Keratinocyte (primary cell): ENCODE measurements at regions not wholly inside any gene's neighbourhood (a gene's known extent, or its start where the extent isn't known, plus 50 kb on each side); places are given as distances from the start of the nearest gene placed in this dataset.

ENCODE experiments used
- DNase-seq: peaks from one replicate; pipeline ENCODE4 v3.0.0-alpha.2; 2011; ENCODE audit warnings: low read depth, missing footprints, low spot score
- FAIRE-seq: peaks from 2 replicates; lab custom pipeline; 2011; peaks lifted over from hg19 to GRCh38; lab: Jason Lieb, UNC
- H2AFZ ChIP-seq: 2 replicates; pipeline ENCODE4 v1.6.0; 2012; ENCODE audit warnings: low read length, control low read depth, inconsistent platforms; ENCODE audit not compliant: control insufficient read depth
- H3K27ac ChIP-seq: 2 replicates; pipeline ENCODE4 v1.5.1; 2011; ENCODE audit warnings: low read length; ENCODE audit not compliant: control insufficient read depth, insufficient read depth
- H3K27me3 ChIP-seq: 3 replicates; pipeline ENCODE4 v1.6.0; 2011; ENCODE audit warnings: low read length; ENCODE audit not compliant: control insufficient read depth, insufficient read depth; ENCODE audit errors: extremely low read depth
- H3K36me3 ChIP-seq, 2 experiments: 2 replicates in 1 of 2; 3 replicates in 1 of 2; pipeline ENCODE4 v1.5.1; 2011; ENCODE audit warnings: low read length in 2 of 2, mild to moderate bottlenecking in 1 of 2; ENCODE audit not compliant: control insufficient read depth in 2 of 2, insufficient read depth in 2 of 2; ENCODE audit errors: extremely low read depth in 1 of 2
- H3K4me1 ChIP-seq: 3 replicates; pipeline ENCODE4 v1.5.1; 2011; ENCODE audit warnings: low read length; ENCODE audit not compliant: control insufficient read depth, insufficient read depth; ENCODE audit errors: extremely low read depth
- H3K4me2 ChIP-seq: 3 replicates; pipeline ENCODE4 v1.6.0; 2011; ENCODE audit warnings: low read depth, low read length; ENCODE audit not compliant: control insufficient read depth, insufficient read depth; ENCODE audit errors: extremely low read depth
- H3K4me3 ChIP-seq, 3 experiments: fragments of 200-600 bp in 1 of 3; sonication (generic) in 1 of 3; 2 replicates in 2 of 3; 3 replicates in 1 of 3; pipeline ENCODE4 v1.5.1; 2011 to 2016; ENCODE audit warnings: low read length in 3 of 3, mild to moderate bottlenecking in 3 of 3, control low read depth in 2 of 3, inconsistent platforms in 1 of 3, low read depth in 1 of 3, mixed read lengths in 1 of 3, mixed run types in 1 of 3, moderate library complexity in 1 of 3; ENCODE audit not compliant: control insufficient read depth in 2 of 3, insufficient read depth in 2 of 3; ENCODE audit errors: extremely low read depth in 1 of 3
- H3K79me2 ChIP-seq: 2 replicates; pipeline ENCODE4 v1.6.0; 2012; ENCODE audit warnings: low read length; ENCODE audit not compliant: control insufficient read depth, insufficient read depth
- H3K9ac ChIP-seq: 3 replicates; pipeline ENCODE4 v1.6.0; 2011; ENCODE audit warnings: low read length; ENCODE audit not compliant: control insufficient read depth, insufficient read depth; ENCODE audit errors: extremely low read depth
- H3K9me1 ChIP-seq: 3 replicates; pipeline ENCODE4 v1.6.0; 2011; ENCODE audit warnings: low read length; ENCODE audit not compliant: control insufficient read depth, insufficient read depth; ENCODE audit errors: extremely low read depth
- H3K9me3 ChIP-seq: 2 replicates; pipeline ENCODE4 v1.5.1; 2012; ENCODE audit warnings: low read depth, low read length; ENCODE audit not compliant: control insufficient read depth
- H4K20me1 ChIP-seq: 3 replicates; pipeline ENCODE4 v1.6.0; 2011; ENCODE audit warnings: low read length; ENCODE audit not compliant: control insufficient read depth, insufficient read depth; ENCODE audit errors: extremely low read depth
- EZH2 ChIP-seq: IDR thresholded peaks from one replicate; pipeline ENCODE4 v1.6.1; 2012; ENCODE audit warnings: inconsistent platforms, mild to moderate bottlenecking, low read length, moderate library complexity
- dilution Hi-C: fragments of 300-500 bp; cut with MboI; formaldehyde crosslinking; loops from one replicate; pipeline ENCODE4 v1.7.0; 2020; ENCODE audit warnings: low sequenced_read_pairs; ENCODE audit not compliant: extremely low pct_ligation_motif_present
- TF ChIP-seq, protein P1 (sequence below), 3 experiments: IDR thresholded peaks in 1 of 3; conservative IDR thresholded peaks in 1 of 3; optimal IDR thresholded peaks in 1 of 3; 2 replicates in 2 of 3; 3 replicates in 1 of 3; pipeline versions ENCODE3 to v1.5.1; 2011; ENCODE audit warnings: low read length in 3 of 3, mild to moderate bottlenecking in 3 of 3, moderate library complexity in 2 of 3, control low read depth in 1 of 3, inconsistent platforms in 1 of 3; ENCODE audit not compliant: insufficient read depth in 2 of 3; ENCODE audit errors: extremely low read depth in 1 of 3

DNA sequence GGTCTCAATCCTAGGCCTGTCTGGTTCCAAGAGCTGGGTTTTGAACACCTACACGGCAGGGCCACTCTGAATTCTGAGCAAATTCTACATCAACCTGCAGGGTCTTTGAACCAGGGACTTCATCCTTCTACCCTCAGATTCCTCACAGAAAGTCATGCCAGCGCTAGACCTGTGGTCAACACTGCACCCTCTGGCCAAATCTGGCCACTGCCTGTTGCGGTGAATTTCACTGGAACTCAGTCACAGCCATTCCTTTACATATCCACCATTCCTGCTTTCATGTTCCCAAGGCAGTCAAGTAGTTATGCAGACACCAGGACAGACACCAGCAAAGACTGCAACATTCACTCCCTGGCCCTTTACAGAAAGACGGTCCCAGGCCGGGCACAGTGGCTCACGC is 144.6 kb downstream of the C16orf95 start:
- H3K4me3 ChIP-seq, result no peak overlapping the region
- H2AFZ ChIP-seq, result no peak overlapping the region
- no peaks in the 10 kb centered on the region for H3K79me2 ChIP-seq
- H3K4me2 ChIP-seq, result no peak overlapping the region
- H3K9ac ChIP-seq, result no peak overlapping the region
- dilution Hi-C loops, result no loop called here
- no peaks in the 10 kb centered on the region for H3K4me1 ChIP-seq
- DNase-seq (no peak), FAIRE-seq (no peak)
- TF ChIP-seq EZH2, result no peak
- TF ChIP-seq, protein P1, sequence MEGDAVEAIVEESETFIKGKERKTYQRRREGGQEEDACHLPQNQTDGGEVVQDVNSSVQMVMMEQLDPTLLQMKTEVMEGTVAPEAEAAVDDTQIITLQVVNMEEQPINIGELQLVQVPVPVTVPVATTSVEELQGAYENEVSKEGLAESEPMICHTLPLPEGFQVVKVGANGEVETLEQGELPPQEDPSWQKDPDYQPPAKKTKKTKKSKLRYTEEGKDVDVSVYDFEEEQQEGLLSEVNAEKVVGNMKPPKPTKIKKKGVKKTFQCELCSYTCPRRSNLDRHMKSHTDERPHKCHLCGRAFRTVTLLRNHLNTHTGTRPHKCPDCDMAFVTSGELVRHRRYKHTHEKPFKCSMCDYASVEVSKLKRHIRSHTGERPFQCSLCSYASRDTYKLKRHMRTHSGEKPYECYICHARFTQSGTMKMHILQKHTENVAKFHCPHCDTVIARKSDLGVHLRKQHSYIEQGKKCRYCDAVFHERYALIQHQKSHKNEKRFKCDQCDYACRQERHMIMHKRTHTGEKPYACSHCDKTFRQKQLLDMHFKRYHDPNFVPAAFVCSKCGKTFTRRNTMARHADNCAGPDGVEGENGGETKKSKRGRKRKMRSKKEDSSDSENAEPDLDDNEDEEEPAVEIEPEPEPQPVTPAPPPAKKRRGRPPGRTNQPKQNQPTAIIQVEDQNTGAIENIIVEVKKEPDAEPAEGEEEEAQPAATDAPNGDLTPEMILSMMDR (optimal IDR thresholded peaks at IDR 0.05 in 1 of 3, IDR thresholded peaks at IDR 0.05 in 1 of 3, conservative IDR thresholded peaks at IDR 0.05 in 1 of 3; ENCODE audit: extremely low read depth in 1 of 3, insufficient read depth in 2 of 3, low read length in 3 of 3), result no peak
- H3K27ac ChIP-seq, result no peak overlapping the region
- H4K20me1 ChIP-seq, result no peaks in the 10 kb centered on the region
- no peaks in the 10 kb centered on the region for H3K36me3 ChIP-seq
- H3K9me1 ChIP-seq, result no peaks in the 10 kb centered on the region
- no peaks in the 10 kb centered on the region for H3K9me3 ChIP-seq
- H3K27me3 ChIP-seq, result no peaks in the 10 kb centered on the region

DNA sequence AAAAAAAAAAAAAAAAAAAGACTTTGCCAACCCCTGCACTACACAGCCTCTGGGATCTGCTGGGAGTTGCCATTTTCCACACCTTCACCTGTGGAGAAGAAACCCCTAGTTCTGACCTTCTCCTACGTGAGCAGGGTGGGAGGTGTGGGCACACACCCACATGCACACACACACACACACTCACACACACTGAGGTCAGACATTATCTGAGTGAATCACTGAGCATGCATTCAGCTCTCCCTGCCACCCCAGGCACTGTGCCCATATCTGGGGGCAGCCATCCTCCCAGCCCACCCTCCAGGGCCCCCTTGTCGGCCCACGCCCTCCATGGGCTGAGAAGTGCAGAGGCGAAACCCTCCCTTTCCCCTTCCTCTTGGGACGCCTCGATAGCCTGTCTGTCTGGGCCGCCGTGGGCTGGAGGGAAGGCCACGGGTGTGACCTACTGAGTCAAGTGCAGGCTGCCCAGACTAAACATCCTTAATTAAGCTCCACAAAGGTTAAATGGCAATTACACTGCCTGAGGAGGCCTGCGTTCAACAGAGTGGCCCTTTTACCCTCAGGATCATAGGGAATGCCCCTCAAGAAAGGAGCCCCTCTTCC is 143.8 kb downstream of the C16orf95 start:
- H3K27ac ChIP-seq, result no peak overlapping the region
- H3K79me2 ChIP-seq, result no peaks in the 10 kb centered on the region
- no peak overlapping the region for H2AFZ ChIP-seq
- no peaks in the 10 kb centered on the region for H3K4me1 ChIP-seq
- no peaks in the 10 kb centered on the region for H3K36me3 ChIP-seq
- H3K27me3 ChIP-seq, result peaks cover 4% of the 10 kb centered on the region
- no peaks in the 10 kb centered on the region for H3K9me3 ChIP-seq
- FAIRE-seq (no peak), DNase-seq (no peak)
- no peak overlapping the region for H3K4me2 ChIP-seq
- dilution Hi-C loops, result no loop called here
- H4K20me1 ChIP-seq, result no peaks in the 10 kb centered on the region
- no peak overlapping the region for H3K4me3 ChIP-seq
- H3K9me1 ChIP-seq, result no peaks in the 10 kb centered on the region
- H3K9ac ChIP-seq, result no peak overlapping the region
- TF ChIP-seq, protein P1 (optimal IDR thresholded peaks at IDR 0.05 in 1 of 3, IDR thresholded peaks at IDR 0.05 in 1 of 3, conservative IDR thresholded peaks at IDR 0.05 in 1 of 3; ENCODE audit: extremely low read depth in 1 of 3, insufficient read depth in 2 of 3, low read length in 3 of 3), result no peak
- no peak for TF ChIP-seq EZH2
